VCaP (cell line): ENCODE measurements at regions not wholly inside any gene's neighbourhood (a gene's known extent, or its start where the extent isn't known, plus 50 kb on each side); places are given as distances from the start of the nearest gene placed in this dataset.

ENCODE experiments used
- H3K27ac ChIP-seq: fragments of 450-650 bp; 2 replicates; pipeline ENCODE4 v1.5.1; 2017
- CTCF ChIP-seq: fragments of 450-650 bp; conservative IDR thresholded peaks from 2 replicates; pipeline ENCODE4 v1.5.1; 2017; ENCODE audit warnings: mild to moderate bottlenecking, moderate library complexity

GRCh38 chr2:176699644-176700043 lies 430.4 kb downstream of the MTX2 start:
- no peak for TF ChIP-seq CTCF
- no peak overlapping the region for H3K27ac ChIP-seq

DNA sequence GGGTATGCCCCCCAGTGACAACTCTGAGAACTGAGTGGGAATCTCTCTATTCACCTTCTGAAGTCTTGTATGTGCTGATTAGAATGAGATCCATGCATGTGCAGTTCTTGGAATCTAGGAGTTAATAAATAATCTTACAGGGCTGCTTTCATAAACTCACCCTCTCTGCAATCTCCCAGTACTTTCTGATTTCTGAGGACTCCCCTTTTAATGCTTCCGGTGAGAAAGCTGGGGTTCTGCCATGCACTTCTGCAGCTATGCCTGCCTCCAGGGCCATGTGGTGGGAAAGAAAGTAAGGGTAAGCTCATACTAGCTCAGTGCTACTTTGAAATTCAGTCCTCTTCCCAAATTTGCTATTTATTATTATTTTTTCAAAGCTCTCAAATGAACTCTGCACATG lies 432.9 kb downstream of the MTX2 start:
- no peak for TF ChIP-seq CTCF
- no peak overlapping the region for H3K27ac ChIP-seq

DNA sequence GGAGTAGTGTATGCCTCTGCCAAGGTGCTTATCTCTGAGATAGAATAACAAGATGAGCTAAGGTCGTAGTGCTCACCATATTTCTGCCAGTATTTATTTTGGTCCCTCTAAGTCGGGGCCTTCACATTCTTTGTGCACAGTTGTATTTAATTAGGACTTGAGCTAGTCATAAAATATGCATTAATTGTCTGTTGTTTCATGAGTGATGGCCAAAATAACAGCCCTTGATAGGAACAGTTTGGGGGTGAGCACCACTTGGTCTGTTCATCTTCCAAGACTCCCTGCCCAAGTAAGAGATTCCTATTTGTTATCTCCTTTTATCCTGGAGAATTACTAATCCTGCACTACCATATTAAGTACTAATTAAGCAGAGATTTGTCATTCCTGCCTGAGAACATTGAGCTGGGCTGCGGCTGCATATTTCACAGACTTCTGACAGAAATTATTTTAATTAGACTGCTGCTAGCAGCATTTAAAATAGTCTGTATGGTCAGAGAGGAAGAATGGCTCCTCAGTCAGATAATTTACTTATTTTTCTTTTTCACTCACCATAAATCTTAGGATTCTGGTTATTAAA lies 435.1 kb downstream of the MTX2 start:
- TF ChIP-seq CTCF = no peak
- no peak overlapping the region for H3K27ac ChIP-seq

- no peak for TF ChIP-seq CTCF
- H3K27ac ChIP-seq = no peak overlapping the region
These were observed 440.1 kb downstream of the MTX2 start for GRCh38 chr2:176709149-176709951.

GRCh38 chr2:176709991-176710390 lies 440.7 kb downstream of the MTX2 start:
- no peak overlapping the region for H3K27ac ChIP-seq
- no peak for TF ChIP-seq CTCF

- no peak for TF ChIP-seq CTCF
- no peak overlapping the region for H3K27ac ChIP-seq
These were observed 441.5 kb downstream of the MTX2 start for GRCh38 chr2:176710657-176711186.

DNA sequence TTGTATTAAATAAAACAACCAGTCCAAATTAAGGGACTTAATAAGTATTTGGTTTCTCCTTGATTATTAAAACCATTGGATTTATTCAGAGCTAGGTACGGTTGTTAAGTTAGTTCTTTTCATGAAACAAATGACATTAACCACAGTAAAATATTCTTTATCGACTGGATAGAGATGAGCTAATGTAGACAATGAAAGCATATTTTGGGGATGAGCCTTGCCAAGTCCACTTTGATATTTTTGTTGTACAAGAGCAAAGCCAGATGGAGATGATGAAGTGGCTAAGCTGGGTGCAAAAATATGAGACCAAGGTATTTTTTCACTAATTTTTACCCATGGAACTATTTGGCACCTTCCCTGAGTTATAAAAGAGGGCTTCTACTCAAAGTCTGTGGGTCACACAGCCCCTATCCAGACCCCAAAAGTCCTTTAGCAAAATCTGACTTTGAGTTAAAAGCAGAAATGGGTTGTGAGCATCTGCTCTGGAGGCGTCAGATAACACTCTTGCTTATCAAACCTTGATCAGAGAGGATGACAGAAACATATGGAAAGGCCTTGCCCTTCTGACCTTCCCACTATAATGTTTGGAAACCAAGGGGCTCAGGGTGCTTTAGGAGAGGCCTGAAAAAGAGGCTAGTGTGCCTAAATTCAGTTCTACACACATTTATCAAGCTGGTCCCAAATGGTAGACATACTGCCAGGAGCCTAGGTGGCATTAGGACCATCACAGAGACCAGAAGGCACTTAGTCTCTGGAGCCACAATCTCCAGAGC lies 456.8 kb downstream of the MTX2 start:
- peak overlapping the region; percentile 89 for H3K27ac ChIP-seq
- TF ChIP-seq CTCF = no peak
